Endothelial cell of umbilical vein (primary cell): ENCODE measurements at regions not wholly inside any gene's neighbourhood (a gene's known extent, or its start where the extent isn't known, plus 50 kb on each side); places are given as distances from the start of the nearest gene placed in this dataset.

ENCODE experiments used
- BruUV-seq: library from RNA; stranded (reverse); fragments of 400-500 nt; replicated peaks from 2 replicates; lab custom pipeline; 2021; lab: Mats Ljungman, UMichigan
- CTCF ChIA-PET: fragments of 300-600, 350-600 bp; sonication (Branson Sonifier 250); formaldehyde crosslinking; loops from one replicate; lab custom pipeline; 2021; ENCODE audit warnings: antibody characterized with exemption, inconsistent platforms; lab: Charles Lee
- POLR2A ChIA-PET: fragments of 300-600, 350-600 bp; sonication (Branson Sonifier 250); formaldehyde crosslinking; loops from one replicate; lab custom pipeline; 2021; ENCODE audit warnings: antibody characterized with exemption, inconsistent platforms; lab: Charles Lee
- DNase-seq: peaks from one replicate; pipeline ENCODE4 v3.0.0-alpha.2; 2011; ENCODE audit warnings: low read depth, low spot score
- FAIRE-seq: peaks from 2 replicates; lab custom pipeline; 2011; peaks lifted over from hg19 to GRCh38; lab: Jason Lieb, UNC
- H2AFZ ChIP-seq: 2 replicates; pipeline ENCODE4 v1.6.0; 2012; ENCODE audit warnings: low read depth, low read length, control low read depth, inconsistent platforms
- H3K27ac ChIP-seq: 2 replicates; pipeline ENCODE4 v1.5.1; 2011; ENCODE audit warnings: low read depth, mild to moderate bottlenecking, control low read depth, low read length, moderate library complexity; ENCODE audit not compliant: insufficient read depth
- H3K27me3 ChIP-seq, 2 experiments: 2 replicates each; pipeline versions ENCODE4 v1.6.0 to v1.6.1; 2011; ENCODE audit warnings: low read length in 2 of 2, mixed read lengths in 1 of 2; ENCODE audit not compliant: control insufficient read depth in 2 of 2, insufficient read depth in 2 of 2
- H3K36me3 ChIP-seq, 2 experiments: 2 replicates in 1 of 2; 3 replicates in 1 of 2; pipeline ENCODE4 v1.5.1; 2011; ENCODE audit warnings: low read length in 2 of 2, mild to moderate bottlenecking in 1 of 2, moderate library complexity in 1 of 2; ENCODE audit not compliant: control insufficient read depth in 2 of 2, insufficient read depth in 2 of 2; ENCODE audit errors: extremely low read depth in 1 of 2
- H3K4me1 ChIP-seq: 3 replicates; pipeline ENCODE4 v1.5.1; 2011; ENCODE audit warnings: mild to moderate bottlenecking, low read length; ENCODE audit not compliant: control insufficient read depth, insufficient read depth; ENCODE audit errors: extremely low read depth
- H3K4me2 ChIP-seq: 2 replicates; pipeline ENCODE4 v1.6.1; 2011; ENCODE audit warnings: low read length, control low read depth, mixed read lengths; ENCODE audit not compliant: insufficient read depth
- H3K4me3 ChIP-seq, 3 experiments: fragments of 200-600 bp in 1 of 3; sonication (generic), shearing (Covaris generic) in 1 of 3; replicated peaks in 1 of 3; 2 replicates each; pipeline ENCODE4 v1.5.1; 2011 to 2016; ENCODE audit warnings: control low read depth in 3 of 3, low read length in 3 of 3, mild to moderate bottlenecking in 2 of 3, inconsistent platforms in 1 of 3, low read depth in 1 of 3, moderate library complexity in 1 of 3; ENCODE audit not compliant: insufficient read depth in 1 of 3
- H3K79me2 ChIP-seq: 2 replicates; pipeline ENCODE4 v1.6.0; 2012; ENCODE audit warnings: low read length, inconsistent platforms; ENCODE audit not compliant: control insufficient read depth, insufficient read depth
- H3K9ac ChIP-seq: replicated peaks from 2 replicates; pipeline ENCODE3; 2011; ENCODE audit warnings: low read length, control low read depth; ENCODE audit not compliant: insufficient read depth; ENCODE audit errors: extremely low read depth
- H3K9me1 ChIP-seq: replicated peaks from 3 replicates; pipeline ENCODE4 v1.6.0; 2011; ENCODE audit warnings: mild to moderate bottlenecking, low read length; ENCODE audit not compliant: control insufficient read depth, insufficient read depth; ENCODE audit errors: extremely low read depth
- H3K9me3 ChIP-seq: replicated peaks from 2 replicates; pipeline ENCODE4 v1.5.1; 2012; ENCODE audit warnings: low read length, inconsistent platforms; ENCODE audit not compliant: control insufficient read depth, insufficient read depth
- H4K20me1 ChIP-seq: replicated peaks from 2 replicates; pipeline ENCODE3; 2011; ENCODE audit warnings: mild to moderate bottlenecking, low read length; ENCODE audit not compliant: control insufficient read depth, insufficient read depth; ENCODE audit errors: extremely low read depth
- CTCF ChIP-seq, 2 donors: IDR thresholded peaks; 1 replicate in 1 of 2; 2 replicates in 1 of 2; pipeline ENCODE4 v1.5.1; 2011; ENCODE audit warnings: low read length in 2 of 2, mild to moderate bottlenecking in 2 of 2, moderate library complexity in 2 of 2, control low read depth in 1 of 2, inconsistent platforms in 1 of 2, low read depth in 1 of 2; ENCODE audit not compliant: insufficient read depth in 1 of 2; ENCODE audit errors: extremely low read depth in 1 of 2
- FOS ChIP-seq: IDR thresholded peaks from 2 replicates; pipeline ENCODE4 v1.6.1; 2011; ENCODE audit warnings: mild to moderate bottlenecking, low read length, moderate library complexity, borderline replicate concordance; ENCODE audit not compliant: insufficient read depth
- GATA2 ChIP-seq: IDR thresholded peaks from 2 replicates; pipeline ENCODE4 v1.7.0; 2011; ENCODE audit warnings: low read depth, mild to moderate bottlenecking, moderate library complexity, mixed read lengths, low read length; ENCODE audit not compliant: insufficient read length, insufficient read depth
- MAX ChIP-seq: IDR thresholded peaks from 2 replicates; pipeline ENCODE4 v1.6.1; 2011; ENCODE audit not compliant: insufficient read depth, insufficient read length
- MYC ChIP-seq: IDR thresholded peaks from one replicate; pipeline ENCODE4 v1.6.1; 2011; ENCODE audit warnings: mild to moderate bottlenecking, low read depth, low read length
- POLR2A ChIP-seq: IDR thresholded peaks from 2 replicates; pipeline ENCODE4 v1.6.1; 2012; ENCODE audit warnings: low read depth, mild to moderate bottlenecking, control low read depth, low read length
- POLR2AphosphoS5 ChIP-seq: IDR thresholded peaks from 2 replicates; pipeline ENCODE4 v1.6.1; 2012; ENCODE audit warnings: low read depth, mild to moderate bottlenecking, control low read depth, low read length, moderate library complexity; ENCODE audit not compliant: insufficient read depth
- dilution Hi-C: fragments of 300-500 bp; cut with MboI; formaldehyde crosslinking; loops from one replicate; pipeline ENCODE4 v1.15.0; 2019; ENCODE audit warnings: low sequenced_read_pairs; ENCODE audit not compliant: extremely low pct_ligation_motif_present
- intact Hi-C: fragments of 100-400 bp; cut with micrococcal nuclease; formaldehyde crosslinking; loops from one replicate; pipeline ENCODE4 v1.10.0; 2022

- H3K4me2 ChIP-seq, result no peak overlapping the region
- H3K9ac ChIP-seq, result no peak overlapping the region
- no peak for TF ChIP-seq MYC
- TF ChIP-seq FOS, result no peak
- no peak for TF ChIP-seq MAX
- no peak for TF ChIP-seq CTCF (IDR thresholded peaks at IDR 0.05; ENCODE audit: extremely low read depth in 1 of 2, insufficient read depth in 1 of 2, low read depth in 1 of 2, low read length in 2 of 2)
- no peak for TF ChIP-seq POLR2AphosphoS5
- TF ChIP-seq GATA2, result no peak
- TF ChIP-seq POLR2A, result no peak
- no peak for DNase-seq
- H3K79me2 ChIP-seq, result no peaks in the 10 kb centered on the region
- ChIA-PET POLR2A (no interaction called here), CTCF (interaction anchor here (1.4 kb wide), 1 partner anchor 20 kb away, joined by 3 read pairs; no protein-coding TSS in a partner anchor)
- no peaks in the 10 kb centered on the region for H3K9me1 ChIP-seq
- H3K4me3 ChIP-seq, result no peak overlapping the region
- BruUV-seq, result no TSS peak
- no peaks in the 10 kb centered on the region for H4K20me1 ChIP-seq
- H3K36me3 ChIP-seq, result no peaks in the 10 kb centered on the region
- no peak overlapping the region for H2AFZ ChIP-seq
- H3K9me3 ChIP-seq, result no peaks in the 10 kb centered on the region
- H3K4me1 ChIP-seq, result no peaks in the 10 kb centered on the region
- H3K27me3 ChIP-seq, result peaks cover 14 to 39% of the 10 kb centered on the region in 2 experiments
- intact Hi-C loops (no loop called here), dilution Hi-C loops (no loop called here)
- no peak overlapping the region for H3K27ac ChIP-seq
- FAIRE-seq, result no peak
Observed at GRCh38 chr2:71903841-71904240, 243.8 kb downstream of the CYP26B1 start.
